ENCODE measurements at regions not wholly inside any gene's neighbourhood (a gene's known extent, or its start where the extent isn't known, plus 50 kb on each side); places are given as distances from the start of the nearest gene placed in this dataset.

GRCh38 chr5:97545446-97545845 is 362.4 kb upstream of the RIOK2 start:
- no peak for TF ChIP-seq SETDB1 (IDR thresholded peaks at IDR 0.05; ENCODE audit: insufficient read length, low read length)
- no peak for TF ChIP-seq YY1 (tag by site-specific recombination; IDR thresholded peaks at IDR 0.05)
- TF ChIP-seq ZNF280C (tag by site-specific recombination; IDR thresholded peaks at IDR 0.05), result no peak
- no peak for TF ChIP-seq ZNF280D (tag by site-specific recombination; IDR thresholded peaks at IDR 0.05)
- no peak for TF ChIP-seq BCL11B (tag by site-specific recombination; IDR thresholded peaks at IDR 0.05; ENCODE audit: low read depth)
- no peak for TF ChIP-seq ZBTB44 (tag by site-specific recombination; IDR thresholded peaks at IDR 0.05)
- TF ChIP-seq ZNF426 (tag by site-specific recombination; IDR thresholded peaks at IDR 0.05), result no peak
- TF ChIP-seq ZNF513 (tag by site-specific recombination; IDR thresholded peaks at IDR 0.05), result no peak
- no peak for TF ChIP-seq KLF10 (tag by site-specific recombination; IDR thresholded peaks at IDR 0.05)
- no peak for TF ChIP-seq PRDM1 (tag by site-specific recombination; IDR thresholded peaks at IDR 0.05)
- no peak for TF ChIP-seq ZNF610 (tag by site-specific recombination; IDR thresholded peaks at IDR 0.05; ENCODE audit: borderline replicate concordance)
- TF ChIP-seq ZNF18 (tag by site-specific recombination; IDR thresholded peaks at IDR 0.05), result no peak
- TF ChIP-seq HOXC10 (CRISPR knock-in tag; IDR thresholded peaks at IDR 0.05), result no peak
- no peak for TF ChIP-seq PRDM6 (tag by site-specific recombination; IDR thresholded peaks at IDR 0.05)
- no peak for TF ChIP-seq ZNF645 (tag by site-specific recombination; IDR thresholded peaks at IDR 0.05)
- POLR2A ChIA-PET, result no interaction called here

More at GRCh38 chr5:97545446-97545845, 362.4 kb upstream of the RIOK2 start:
- no peaks in the 10 kb centered on the region for H3K4me1 ChIP-seq (ENCODE audit: control insufficient read depth, insufficient read depth, low read length)
- no peaks in the 10 kb centered on the region for H3K36me3 ChIP-seq (ENCODE audit: control insufficient read depth in 2 of 2, insufficient read depth in 1 of 2, low read length in 2 of 2)
- CTCF ChIA-PET, result interaction anchor here (1.0 kb wide), 1 partner anchor 10 kb away, joined by 3 read pairs; no protein-coding TSS in a partner anchor
- H3K4me3 ChIP-seq (ENCODE audit: low read depth, low read length), result no peak overlapping the region
- no peak overlapping the region for H3K27ac ChIP-seq (ENCODE audit: extremely low read depth, low read depth, low read length)
- no peaks in the 10 kb centered on the region for H3K9me3 ChIP-seq (ENCODE audit: control insufficient read depth, insufficient read depth, low read depth, low read length)
